GM12878 (cell line): ENCODE measurements at regions not wholly inside any gene's neighbourhood (a gene's known extent, or its start where the extent isn't known, plus 50 kb on each side); places are given as distances from the start of the nearest gene placed in this dataset.

ENCODE experiments used
- ATAC-seq: fragments of 200-7000 bp; cut with Tn5 transposase; 3 replicates; pipeline ENCODE4 v1.9.1; 2020; ENCODE audit warnings: mild to moderate bottlenecking, moderate library complexity
- BruUV-seq: library from RNA; stranded (reverse); fragments of 400-500 nt; replicated peaks from 2 replicates; lab custom pipeline; 2021; lab: Mats Ljungman, UMichigan
- CTCF ChIA-PET: fragments of 300-600 bp; sonication (Branson Sonifier 250); formaldehyde crosslinking; extraction: SDS; loops from one replicate; lab custom pipeline; 2021; ENCODE audit warnings: inconsistent platforms; lab: Yijun Ruan, JAX
- POLR2A ChIA-PET: fragments of 350-600 bp; formaldehyde crosslinking; extraction: SDS; loops from one replicate; lab custom pipeline; 2021; ENCODE audit warnings: inconsistent platforms; lab: Charles Lee
- RAD21 ChIA-PET: fragments of 300-600 bp; sonication (Branson Sonifier 250); formaldehyde crosslinking; loops from one replicate; lab custom pipeline; 2023; ENCODE audit warnings: antibody characterized with exemption; ENCODE audit not compliant: unreplicated experiment; lab: Charles Lee
- SMC1A ChIA-PET: fragments of 300-600 bp; sonication (Branson Sonifier 250); formaldehyde crosslinking; loops from one replicate; lab custom pipeline; 2023; ENCODE audit not compliant: unreplicated experiment, uncharacterized antibody; lab: Charles Lee
- DNase-seq: peaks from one replicate; pipeline ENCODE4 v3.0.0-alpha.2; 2011; ENCODE audit warnings: low read depth, low spot score
- FAIRE-seq: peaks from 3 replicates; lab custom pipeline; 2011; peaks lifted over from hg19 to GRCh38; lab: Jason Lieb, UNC
- H2AFZ ChIP-seq: 2 replicates; pipeline ENCODE4 v1.6.0; 2011; ENCODE audit warnings: low read depth, low read length, control low read depth; ENCODE audit not compliant: control insufficient read depth
- H3K27ac ChIP-seq: 2 replicates; pipeline ENCODE4 v1.5.1; 2011; ENCODE audit warnings: control low read depth; ENCODE audit not compliant: control insufficient read depth, insufficient read depth
- H3K27me3 ChIP-seq, 2 experiments: replicated peaks in 1 of 2; 2 replicates each; pipeline versions ENCODE4 v1.6.0 to v1.6.1; 2011; ENCODE audit warnings: low read length in 1 of 2; ENCODE audit not compliant: control insufficient read depth in 2 of 2, insufficient read depth in 2 of 2
- H3K36me3 ChIP-seq, 2 experiments: 2 replicates each; pipeline ENCODE4 v1.5.1; 2011; ENCODE audit warnings: low read length in 1 of 2; ENCODE audit not compliant: control insufficient read depth in 2 of 2, insufficient read depth in 2 of 2
- H3K4me1 ChIP-seq: 2 replicates; pipeline ENCODE4 v1.6.1; 2011; ENCODE audit warnings: mild to moderate bottlenecking, low read length, moderate library complexity, mixed read lengths; ENCODE audit not compliant: control insufficient read depth, insufficient read depth
- H3K4me2 ChIP-seq: 2 replicates; pipeline ENCODE4 v1.6.0; 2011; ENCODE audit warnings: control low read depth; ENCODE audit not compliant: control insufficient read depth, insufficient read depth
- H3K4me3 ChIP-seq: fragments of 200-600 bp; sonication (generic); 2 replicates; pipeline ENCODE4 v1.5.1; 2016
- H3K79me2 ChIP-seq: 2 replicates; pipeline ENCODE4 v1.6.0; 2011; ENCODE audit warnings: low read length; ENCODE audit not compliant: control insufficient read depth, insufficient read depth
- H3K9ac ChIP-seq: 2 replicates; pipeline ENCODE4 v1.8.0; 2011; ENCODE audit warnings: low read length, control low read depth, mixed read lengths; ENCODE audit not compliant: control insufficient read depth, insufficient read depth
- H3K9me3 ChIP-seq: replicated peaks from 3 replicates; pipeline ENCODE4 v1.5.1; 2011; ENCODE audit warnings: mild to moderate bottlenecking, low read length; ENCODE audit not compliant: control insufficient read depth, insufficient read depth
- H4K20me1 ChIP-seq: 2 replicates; pipeline ENCODE4 v1.6.0; 2011; ENCODE audit not compliant: control insufficient read depth, insufficient read depth
- CBFB ChIP-seq: IDR thresholded peaks from 2 replicates; pipeline ENCODE4 v1.6.1; 2016; ENCODE audit warnings: antibody characterized with exemption, low read depth
- DPF2 ChIP-seq: fragments of 450-650 bp; IDR thresholded peaks from 2 replicates; pipeline ENCODE4 v1.6.1; 2017; ENCODE audit warnings: mild to moderate bottlenecking
- E2F4 ChIP-seq: IDR thresholded peaks from 2 replicates; pipeline ENCODE4 v1.6.1; 2012; ENCODE audit warnings: low read depth, low read length, improper control_type of control experiment
- EED ChIP-seq: sonication (generic); IDR thresholded peaks from 2 replicates; pipeline ENCODE4 v1.6.1; 2016; ENCODE audit warnings: antibody characterized with exemption, low read depth
- FOS ChIP-seq: IDR thresholded peaks from 3 replicates; pipeline ENCODE4 v1.6.1; 2011; ENCODE audit warnings: borderline replicate concordance; ENCODE audit not compliant: insufficient read length; ENCODE audit errors: extremely low read depth
- FOXK2 ChIP-seq: fragments of 450-650 bp; IDR thresholded peaks from 2 replicates; pipeline ENCODE4 v1.6.1; 2017; ENCODE audit warnings: mild to moderate bottlenecking, moderate library complexity
- MEF2A ChIP-seq: IDR thresholded peaks from 2 replicates; pipeline ENCODE4 v1.6.1; 2011; ENCODE audit warnings: low read depth, mild to moderate bottlenecking, low read length, moderate library complexity; ENCODE audit not compliant: insufficient read depth
- MTA3 ChIP-seq: IDR thresholded peaks from 2 replicates; pipeline ENCODE4 v1.6.1; 2012; ENCODE audit warnings: low read length, inconsistent platforms, borderline replicate concordance
- MXI1 ChIP-seq: fragments of 150-350 bp; IDR thresholded peaks from 2 replicates; pipeline ENCODE4 v1.6.1; 2011; ENCODE audit warnings: low read depth, mild to moderate bottlenecking, inconsistent platforms, low read length, improper control_type of control experiment
- NFYA ChIP-seq: IDR thresholded peaks from 2 replicates; pipeline ENCODE4 v1.6.1; 2011; ENCODE audit warnings: low read depth, mild to moderate bottlenecking, low read length, improper control_type of control experiment, borderline replicate concordance
- NR2C1 ChIP-seq: fragments of 450-650 bp; IDR thresholded peaks from 2 replicates; pipeline ENCODE4 v1.6.1; 2017; ENCODE audit warnings: antibody characterized with exemption, mild to moderate bottlenecking, moderate library complexity
- NR2F1 ChIP-seq: fragments of 450-650 bp; conservative IDR thresholded peaks from 2 replicates; pipeline ENCODE4 v1.6.1; 2017; ENCODE audit warnings: mild to moderate bottlenecking
- PAX8 ChIP-seq: fragments of 450-650 bp; IDR thresholded peaks from 2 replicates; pipeline ENCODE4 v1.6.1; 2017; ENCODE audit warnings: mild to moderate bottlenecking, moderate library complexity
- SMAD1 ChIP-seq: fragments of 450-650 bp; IDR thresholded peaks from 2 replicates; pipeline ENCODE4 v1.6.1; 2018; ENCODE audit warnings: mild to moderate bottlenecking, low read depth; ENCODE audit not compliant: partially characterized antibody
- ZNF217 ChIP-seq: fragments of 450-650 bp; IDR thresholded peaks from 2 replicates; pipeline ENCODE4 v1.6.1; 2017; ENCODE audit warnings: antibody characterized with exemption, mild to moderate bottlenecking
- ZNF24 ChIP-seq: fragments of 450-650 bp; IDR thresholded peaks from 2 replicates; pipeline ENCODE4 v1.6.1; 2017; ENCODE audit warnings: antibody characterized with exemption, mild to moderate bottlenecking
- WGBS: methylation state at CpG from one replicate; pipeline ENCODE4 v1.1.6; 2016; ENCODE audit warnings: low lambda C conversion rate; ENCODE audit not compliant: insufficient replicate concordance, insufficient coverage; ENCODE audit errors: missing lambda C conversion rate; 5-methylcytosine and 5-hydroxymethylcytosine counted together
- in situ Hi-C: fragments of 300-500 bp; cut with MboI; formaldehyde crosslinking; loops from 9 replicates; pipeline ENCODE4 v1.14.3; 2018; ENCODE audit warnings: mixed read lengths
- intact Hi-C: fragments of 100-400 bp; cut with micrococcal nuclease; formaldehyde crosslinking; loops from one replicate; pipeline ENCODE4 v1.14.2; 2022; ENCODE audit not compliant: unreplicated experiment

GRCh38 chr1:69483246-69483645, 84.5 kb upstream of the LRRC7 start (continued):
- no peak for TF ChIP-seq PAX8
- TF ChIP-seq NR2C1, result no peak
- no peak for TF ChIP-seq EED
- TF ChIP-seq FOS, result no peak
- no peak for TF ChIP-seq MXI1
- no peak for TF ChIP-seq FOXK2
- TF ChIP-seq ZNF24, result no peak

DNA sequence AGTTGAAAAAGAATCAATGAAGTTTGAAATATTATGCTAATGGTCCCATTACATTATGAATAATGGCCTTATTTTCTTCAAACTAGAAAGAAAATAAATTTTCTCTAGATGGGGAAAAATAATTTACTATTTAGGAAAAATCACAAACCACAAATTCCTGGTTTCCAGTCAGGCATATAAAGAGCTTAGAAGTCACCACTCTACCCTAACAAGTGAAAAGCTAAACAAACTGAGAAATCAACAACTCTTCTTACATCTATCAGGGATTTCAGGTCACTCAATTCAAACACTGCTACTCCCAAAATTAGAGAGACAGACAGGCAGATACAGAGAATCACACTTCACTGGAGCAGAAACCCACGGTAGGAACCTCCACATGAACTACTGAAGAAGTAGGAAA, 82.1 kb upstream of the LRRC7 start:
- H3K27me3 ChIP-seq, result no peaks in the 10 kb centered on the region
- no peaks in the 10 kb centered on the region for H3K79me2 ChIP-seq
- no peak overlapping the region for H3K27ac ChIP-seq
- ChIA-PET RAD21 (no interaction called here), SMC1A (no interaction called here), CTCF (no interaction called here), POLR2A (no interaction called here)
- H3K4me3 ChIP-seq, result no peak overlapping the region
- H3K36me3 ChIP-seq, result no peaks in the 10 kb centered on the region
- intact Hi-C loops (no loop called here), in situ Hi-C loops (no loop called here)
- DNase-seq, result no peak
- H3K9ac ChIP-seq, result no peak overlapping the region
- H4K20me1 ChIP-seq, result no peaks in the 10 kb centered on the region
- WGBS, result 4% methylated on average over 1 of the region's 1 CpG
- no peak for ATAC-seq
- TF ChIP-seq SMAD1 (no peak), CBFB (no peak), MTA3 (no peak), MEF2A (no peak), NFYA (no peak), E2F4 (no peak), ZNF217 (no peak), NR2F1 (no peak), DPF2 (no peak)
- BruUV-seq, result no TSS peak
- H3K4me1 ChIP-seq, result no peaks in the 10 kb centered on the region
- no peak overlapping the region for H2AFZ ChIP-seq
- H3K4me2 ChIP-seq, result no peak overlapping the region
- FAIRE-seq, result no peak
- no peaks in the 10 kb centered on the region for H3K9me3 ChIP-seq
